Neural cell (in vitro differentiated cells): ENCODE measurements at regions not wholly inside any gene's neighbourhood (a gene's known extent, or its start where the extent isn't known, plus 50 kb on each side); places are given as distances from the start of the nearest gene placed in this dataset.
"Not testable (repeated sequence)": the region's sequence is repeated elsewhere in the genome, so short reads cannot be mapped to it uniquely, and the experiment has no call there.

Experiments
- H2AFZ ChIP-seq: fragments of 200-600, 300-800 bp; sonication (generic), shearing (Covaris generic); 2 replicates; pipeline ENCODE4 v1.6.0; 2014; ENCODE audit warnings: low read depth, mild to moderate bottlenecking, antibody characterized with exemption, low read length, moderate library complexity
- H3F3A ChIP-seq: fragments of 200-600 bp; shearing (Covaris generic); 2 replicates; pipeline ENCODE4 v1.6.1; 2016; ENCODE audit warnings: mild to moderate bottlenecking, moderate library complexity, mixed read lengths, antibody characterized with exemption, low read length; ENCODE audit not compliant: insufficient read depth, poor library complexity, severe bottlenecking
- H3K27ac ChIP-seq: fragments of 200-600, 300-800 bp; sonication (generic), shearing (Covaris generic); 2 replicates; pipeline ENCODE4 v1.5.1; 2014; ENCODE audit warnings: mild to moderate bottlenecking, low read length, moderate library complexity
- H3K27me3 ChIP-seq: fragments of 300-800, 200-600 bp; sonication (generic), shearing (Covaris generic); 2 replicates; pipeline ENCODE4 v1.6.0; 2014; ENCODE audit warnings: mild to moderate bottlenecking, low read depth, low read length, moderate library complexity; ENCODE audit not compliant: insufficient read depth
- H3K36me3 ChIP-seq: fragments of 300-800, 200-600 bp; sonication (generic), shearing (Covaris generic); 2 replicates; pipeline ENCODE4 v1.5.1; 2014; ENCODE audit warnings: mild to moderate bottlenecking, antibody characterized with exemption, low read length, moderate library complexity; ENCODE audit not compliant: insufficient read depth
- H3K4me2 ChIP-seq: fragments of 300-800, 200-600 bp; sonication (generic), shearing (Covaris generic); 2 replicates; pipeline ENCODE4 v1.6.0; 2014; ENCODE audit warnings: mild to moderate bottlenecking, low read length
- H3K4me3 ChIP-seq: fragments of 300-800, 200-600 bp; sonication (generic), shearing (Covaris generic); 2 replicates; pipeline ENCODE4 v1.5.1; 2014; ENCODE audit warnings: mild to moderate bottlenecking, low read length, moderate library complexity
- H3K79me2 ChIP-seq: fragments of 200-600 bp; shearing (Covaris generic); replicated peaks from 2 replicates; pipeline ENCODE4 v1.6.0; 2014; ENCODE audit warnings: mild to moderate bottlenecking, low read length, moderate library complexity; ENCODE audit not compliant: insufficient read depth
- H3K9ac ChIP-seq: fragments of 300-800, 200-600 bp; sonication (generic), shearing (Covaris generic); 2 replicates; pipeline ENCODE4 v1.6.1; 2016; ENCODE audit warnings: mild to moderate bottlenecking, low read length, mixed read lengths
- H3K9me2 ChIP-seq: fragments of 200-600 bp; shearing (Covaris generic); 2 replicates; pipeline ENCODE4 v1.6.1; 2016; ENCODE audit warnings: mild to moderate bottlenecking, low read length, mixed read lengths; ENCODE audit not compliant: insufficient read depth
- H3K9me3 ChIP-seq: fragments of 200-600, 300-800 bp; sonication (generic), shearing (Covaris generic); 2 replicates; pipeline ENCODE4 v1.6.1; 2016; ENCODE audit warnings: mild to moderate bottlenecking, mixed run types, low read length, moderate library complexity, mixed read lengths
- H4K20me1 ChIP-seq: fragments of 200-600 bp; shearing (Covaris generic); 2 replicates; pipeline ENCODE4 v1.6.1; 2016; ENCODE audit warnings: mild to moderate bottlenecking, mixed run types; ENCODE audit not compliant: insufficient read depth
- EP300 ChIP-seq: fragments of 450-650 bp; conservative IDR thresholded peaks from 2 replicates; pipeline ENCODE4 v1.6.1; 2014; ENCODE audit warnings: antibody characterized with exemption, mild to moderate bottlenecking, moderate library complexity; ENCODE audit not compliant: poor library complexity, severe bottlenecking
- EZH2 ChIP-seq: fragments of 200-600, 300-800 bp; shearing (Covaris generic), sonication (generic); IDR thresholded peaks from 2 replicates; pipeline ENCODE4 v1.6.1; 2014; ENCODE audit warnings: antibody characterized with exemption, low read length, borderline replicate concordance, mild to moderate bottlenecking; ENCODE audit not compliant: insufficient read depth, poor library complexity, severe bottlenecking
- MXI1 ChIP-seq: fragments of 450-650 bp; conservative IDR thresholded peaks from 2 replicates; pipeline ENCODE4 v1.6.1; 2014; ENCODE audit warnings: antibody characterized with exemption, mild to moderate bottlenecking; ENCODE audit not compliant: poor library complexity, severe bottlenecking
- POLR2AphosphoS5 ChIP-seq: IDR thresholded peaks from 2 replicates; pipeline ENCODE4 v1.6.1; 2012
- RAD21 ChIP-seq: fragments of 450-650 bp; conservative IDR thresholded peaks from 2 replicates; pipeline ENCODE4 v1.6.1; 2014; ENCODE audit warnings: antibody characterized with exemption, mild to moderate bottlenecking, moderate library complexity
- SMC3 ChIP-seq: fragments of 450-650 bp; conservative IDR thresholded peaks from 2 replicates; pipeline ENCODE4 v1.6.1; 2014; ENCODE audit warnings: antibody characterized with exemption, mild to moderate bottlenecking, moderate library complexity; ENCODE audit not compliant: poor library complexity
- TAF1 ChIP-seq: IDR thresholded peaks from 2 replicates; pipeline ENCODE4 v1.6.1; 2012; ENCODE audit warnings: low read depth
- TF ChIP-seq, protein P1 (sequence below): IDR thresholded peaks from 2 replicates; pipeline ENCODE4 v1.6.1; 2012; ENCODE audit warnings: borderline replicate concordance
- TF ChIP-seq, protein P2 (sequence below): fragments of 450-650 bp; IDR thresholded peaks from 2 replicates; pipeline ENCODE4 v1.5.1; 2014; ENCODE audit warnings: antibody characterized with exemption, mild to moderate bottlenecking, moderate library complexity; ENCODE audit not compliant: poor library complexity, severe bottlenecking

DNA sequence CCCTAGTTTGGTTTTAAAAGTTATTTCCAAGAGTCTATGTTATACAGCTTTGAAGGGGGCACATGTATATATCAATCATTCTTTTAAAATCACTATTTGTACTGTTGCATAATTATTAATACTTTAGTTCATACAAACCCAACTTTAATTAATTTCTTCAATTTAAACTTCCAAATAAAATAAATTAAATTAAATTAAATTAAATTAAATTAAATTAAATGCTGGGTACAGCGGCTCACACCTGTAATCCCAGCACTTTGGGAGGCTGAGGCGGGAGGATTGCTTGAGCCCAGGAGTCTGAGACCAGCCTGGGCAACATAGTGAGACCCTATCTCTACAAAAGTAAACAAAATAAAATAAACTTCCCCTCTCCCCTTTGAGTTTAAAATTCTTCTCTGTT lies 98.9 kb upstream of the MYO10 start:
- H3K36me3 ChIP-seq, H3K9ac ChIP-seq, H3K79me2 ChIP-seq, H2AFZ ChIP-seq, H3K9me2 ChIP-seq, H3K9me3 ChIP-seq, H4K20me1 ChIP-seq, H3F3A ChIP-seq, H3K4me3 ChIP-seq, H3K27ac ChIP-seq, H3K27me3 ChIP-seq, H3K4me2 ChIP-seq: not testable (repeated sequence)

DNA sequence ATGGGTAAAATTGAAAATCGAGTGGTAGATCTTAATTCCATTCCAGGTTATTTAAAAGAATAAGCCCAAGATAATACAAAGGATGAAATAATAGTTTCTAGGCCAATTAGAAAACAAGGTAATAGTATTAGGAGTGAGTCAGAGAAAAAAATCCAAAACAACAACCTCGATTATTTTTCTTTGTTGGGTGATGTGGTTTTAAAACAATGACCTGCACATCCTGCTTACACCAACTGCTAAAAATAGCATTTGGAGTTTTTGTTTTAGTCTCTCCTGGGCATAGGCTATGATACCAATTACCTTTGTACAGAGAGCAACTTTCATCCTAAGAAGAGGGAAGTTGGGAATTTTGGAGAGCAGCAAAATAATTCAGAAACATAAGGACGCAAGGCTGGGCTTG lies 101.7 kb upstream of the MYO10 start:
- no peak overlapping the region for H3K4me3 ChIP-seq
- H4K20me1 ChIP-seq, result no peaks in the 10 kb centered on the region
- H3F3A ChIP-seq, result no peaks in the 10 kb centered on the region
- H3K27me3 ChIP-seq, result no peaks in the 10 kb centered on the region
- no peak overlapping the region for H3K4me2 ChIP-seq
- no peak overlapping the region for H3K9ac ChIP-seq
- no peaks in the 10 kb centered on the region for H3K9me3 ChIP-seq
- no peaks in the 10 kb centered on the region for H3K9me2 ChIP-seq
- no peaks in the 10 kb centered on the region for H3K36me3 ChIP-seq
- TF ChIP-seq MXI1 (no peak), TAF1 (no peak), RAD21 (no peak), POLR2AphosphoS5 (no peak), SMC3 (no peak), EZH2 (no peak), EP300 (no peak)
- TF ChIP-seq, protein P1, sequence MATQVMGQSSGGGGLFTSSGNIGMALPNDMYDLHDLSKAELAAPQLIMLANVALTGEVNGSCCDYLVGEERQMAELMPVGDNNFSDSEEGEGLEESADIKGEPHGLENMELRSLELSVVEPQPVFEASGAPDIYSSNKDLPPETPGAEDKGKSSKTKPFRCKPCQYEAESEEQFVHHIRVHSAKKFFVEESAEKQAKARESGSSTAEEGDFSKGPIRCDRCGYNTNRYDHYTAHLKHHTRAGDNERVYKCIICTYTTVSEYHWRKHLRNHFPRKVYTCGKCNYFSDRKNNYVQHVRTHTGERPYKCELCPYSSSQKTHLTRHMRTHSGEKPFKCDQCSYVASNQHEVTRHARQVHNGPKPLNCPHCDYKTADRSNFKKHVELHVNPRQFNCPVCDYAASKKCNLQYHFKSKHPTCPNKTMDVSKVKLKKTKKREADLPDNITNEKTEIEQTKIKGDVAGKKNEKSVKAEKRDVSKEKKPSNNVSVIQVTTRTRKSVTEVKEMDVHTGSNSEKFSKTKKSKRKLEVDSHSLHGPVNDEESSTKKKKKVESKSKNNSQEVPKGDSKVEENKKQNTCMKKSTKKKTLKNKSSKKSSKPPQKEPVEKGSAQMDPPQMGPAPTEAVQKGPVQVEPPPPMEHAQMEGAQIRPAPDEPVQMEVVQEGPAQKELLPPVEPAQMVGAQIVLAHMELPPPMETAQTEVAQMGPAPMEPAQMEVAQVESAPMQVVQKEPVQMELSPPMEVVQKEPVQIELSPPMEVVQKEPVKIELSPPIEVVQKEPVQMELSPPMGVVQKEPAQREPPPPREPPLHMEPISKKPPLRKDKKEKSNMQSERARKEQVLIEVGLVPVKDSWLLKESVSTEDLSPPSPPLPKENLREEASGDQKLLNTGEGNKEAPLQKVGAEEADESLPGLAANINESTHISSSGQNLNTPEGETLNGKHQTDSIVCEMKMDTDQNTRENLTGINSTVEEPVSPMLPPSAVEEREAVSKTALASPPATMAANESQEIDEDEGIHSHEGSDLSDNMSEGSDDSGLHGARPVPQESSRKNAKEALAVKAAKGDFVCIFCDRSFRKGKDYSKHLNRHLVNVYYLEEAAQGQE, result no peak
- TF ChIP-seq, protein P2, sequence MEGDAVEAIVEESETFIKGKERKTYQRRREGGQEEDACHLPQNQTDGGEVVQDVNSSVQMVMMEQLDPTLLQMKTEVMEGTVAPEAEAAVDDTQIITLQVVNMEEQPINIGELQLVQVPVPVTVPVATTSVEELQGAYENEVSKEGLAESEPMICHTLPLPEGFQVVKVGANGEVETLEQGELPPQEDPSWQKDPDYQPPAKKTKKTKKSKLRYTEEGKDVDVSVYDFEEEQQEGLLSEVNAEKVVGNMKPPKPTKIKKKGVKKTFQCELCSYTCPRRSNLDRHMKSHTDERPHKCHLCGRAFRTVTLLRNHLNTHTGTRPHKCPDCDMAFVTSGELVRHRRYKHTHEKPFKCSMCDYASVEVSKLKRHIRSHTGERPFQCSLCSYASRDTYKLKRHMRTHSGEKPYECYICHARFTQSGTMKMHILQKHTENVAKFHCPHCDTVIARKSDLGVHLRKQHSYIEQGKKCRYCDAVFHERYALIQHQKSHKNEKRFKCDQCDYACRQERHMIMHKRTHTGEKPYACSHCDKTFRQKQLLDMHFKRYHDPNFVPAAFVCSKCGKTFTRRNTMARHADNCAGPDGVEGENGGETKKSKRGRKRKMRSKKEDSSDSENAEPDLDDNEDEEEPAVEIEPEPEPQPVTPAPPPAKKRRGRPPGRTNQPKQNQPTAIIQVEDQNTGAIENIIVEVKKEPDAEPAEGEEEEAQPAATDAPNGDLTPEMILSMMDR, result no peak
- H2AFZ ChIP-seq, result no peak overlapping the region
- no peak overlapping the region for H3K27ac ChIP-seq
- H3K79me2 ChIP-seq, result no peaks in the 10 kb centered on the region

DNA sequence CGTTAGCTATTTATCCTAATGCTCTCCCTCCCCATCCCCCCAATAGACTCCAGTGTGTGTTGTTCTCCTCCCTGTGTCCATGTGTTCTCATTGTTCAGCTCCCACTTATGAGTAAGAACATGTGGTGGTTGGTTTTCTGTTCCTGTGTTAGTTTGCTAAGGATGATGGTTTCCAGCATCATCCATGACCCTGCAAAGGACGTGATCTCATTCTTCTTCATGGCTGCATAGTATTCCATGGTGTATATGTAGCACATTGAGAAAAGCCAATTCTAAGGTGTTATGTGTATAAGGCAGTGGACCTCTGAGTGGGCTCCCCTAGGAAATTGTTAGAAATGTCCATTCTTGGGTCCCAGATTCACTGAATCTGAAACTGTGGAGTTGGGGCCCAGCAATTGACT lies 103.1 kb upstream of the MYO10 start:
- TF ChIP-seq RAD21 (no peak), EZH2 (no peak), POLR2AphosphoS5 (no peak), SMC3 (no peak), MXI1 (no peak), EP300 (no peak), TAF1 (no peak)
- TF ChIP-seq, protein P2, result no peak
- TF ChIP-seq, protein P1, result no peak
- no peak overlapping the region for H3K9ac ChIP-seq
- no peak overlapping the region for H3K4me2 ChIP-seq
- H3K27ac ChIP-seq, result no peak overlapping the region
- H3K27me3 ChIP-seq, result no peaks in the 10 kb centered on the region
- H3K9me2 ChIP-seq, result no peaks in the 10 kb centered on the region
- no peaks in the 10 kb centered on the region for H3F3A ChIP-seq
- H3K36me3 ChIP-seq, result no peaks in the 10 kb centered on the region
- H3K9me3 ChIP-seq, result no peaks in the 10 kb centered on the region
- H3K79me2 ChIP-seq, result no peaks in the 10 kb centered on the region
- no peak overlapping the region for H3K4me3 ChIP-seq
- H2AFZ ChIP-seq, result no peak overlapping the region
- no peaks in the 10 kb centered on the region for H4K20me1 ChIP-seq
